Thyroid gland (tissue), 4 donors: ENCODE measurements at regions not wholly inside any gene's neighbourhood (a gene's known extent, or its start where the extent isn't known, plus 50 kb on each side); places are given as distances from the start of the nearest gene placed in this dataset.

Experiments
- DNase-seq, 2 donors: peaks; one replicate each; pipeline ENCODE4 v3.0.0-alpha.2; 2019
- H3K27ac ChIP-seq, 3 donors: fragments of 200-600 bp; sonication (generic); 1 replicate in 2 of 3; 2 replicates in 1 of 3; pipeline ENCODE4 v1.5.1; 2016 to 2019; ENCODE audit warnings: mild to moderate bottlenecking in 1 of 3, moderate library complexity in 1 of 3
- H3K27me3 ChIP-seq: fragments of 200-600 bp; sonication (generic); one replicate; pipeline ENCODE4 v1.5.1; 2019
- H3K36me3 ChIP-seq, 2 donors: fragments of 200-600 bp; sonication (generic); one replicate each; pipeline ENCODE4 v1.5.1; 2016 to 2019
- H3K4me1 ChIP-seq, 2 donors: fragments of 200-600 bp; sonication (generic); one replicate each; pipeline ENCODE4 v1.5.1; 2017 to 2019
- H3K4me3 ChIP-seq, 3 donors: fragments of 200-600 bp; sonication (generic); replicated peaks in 1 of 3; 1 replicate in 2 of 3; 2 replicates in 1 of 3; pipeline ENCODE4 v1.5.1; 2016; ENCODE audit warnings: mild to moderate bottlenecking in 1 of 3
- H3K9me3 ChIP-seq: fragments of 200-600 bp; sonication (generic); one replicate; pipeline ENCODE4 v1.5.1; 2017
- POLR2A ChIP-seq, 2 donors: fragments of 450-650 bp; IDR thresholded peaks; one replicate each; pipeline ENCODE4 v1.6.1; 2017; ENCODE audit warnings: antibody characterized with exemption in 2 of 2, mild to moderate bottlenecking in 2 of 2, moderate library complexity in 1 of 2
- WGBS, 2 donors: methylation state at CpG; one replicate each; pipeline ENCODE4 v1.1.5; 2017; 5-methylcytosine and 5-hydroxymethylcytosine counted together
- intact Hi-C: fragments of 100-400 bp; cut with DNase I; formaldehyde crosslinking; loops from one replicate; pipeline ENCODE4 v1.15.1; 2023
- TF ChIP-seq, protein P1 (sequence below), 6 experiments: fragments of 200-600 bp in 3 of 6; fragments of 450-650 bp in 3 of 6; sonication (generic) in 3 of 6; IDR thresholded peaks; one replicate each; pipeline ENCODE4 v1.5.1; 2016 to 2019; ENCODE audit warnings: antibody characterized with exemption in 6 of 6, mild to moderate bottlenecking in 2 of 6, inconsistent platforms in 1 of 6, moderate library complexity in 1 of 6

- Histone ChIP-seq H3K9me3 (no peaks in the 10 kb centered on the region), H3K4me1 (peaks cover 0 to 6% of the 10 kb centered on the region in 2 donors), H3K27ac (no peak overlapping the region), H3K27me3 (no peaks in the 10 kb centered on the region), H3K36me3 (no peaks in the 10 kb centered on the region), H3K4me3 (no peak overlapping the region)
- 81 to 87% methylated on average over 4 of the region's 4 CpGs for WGBS, 2 donors
- intact Hi-C loops: no loop called here
- no peak for DNase-seq
- TF ChIP-seq, protein P1, sequence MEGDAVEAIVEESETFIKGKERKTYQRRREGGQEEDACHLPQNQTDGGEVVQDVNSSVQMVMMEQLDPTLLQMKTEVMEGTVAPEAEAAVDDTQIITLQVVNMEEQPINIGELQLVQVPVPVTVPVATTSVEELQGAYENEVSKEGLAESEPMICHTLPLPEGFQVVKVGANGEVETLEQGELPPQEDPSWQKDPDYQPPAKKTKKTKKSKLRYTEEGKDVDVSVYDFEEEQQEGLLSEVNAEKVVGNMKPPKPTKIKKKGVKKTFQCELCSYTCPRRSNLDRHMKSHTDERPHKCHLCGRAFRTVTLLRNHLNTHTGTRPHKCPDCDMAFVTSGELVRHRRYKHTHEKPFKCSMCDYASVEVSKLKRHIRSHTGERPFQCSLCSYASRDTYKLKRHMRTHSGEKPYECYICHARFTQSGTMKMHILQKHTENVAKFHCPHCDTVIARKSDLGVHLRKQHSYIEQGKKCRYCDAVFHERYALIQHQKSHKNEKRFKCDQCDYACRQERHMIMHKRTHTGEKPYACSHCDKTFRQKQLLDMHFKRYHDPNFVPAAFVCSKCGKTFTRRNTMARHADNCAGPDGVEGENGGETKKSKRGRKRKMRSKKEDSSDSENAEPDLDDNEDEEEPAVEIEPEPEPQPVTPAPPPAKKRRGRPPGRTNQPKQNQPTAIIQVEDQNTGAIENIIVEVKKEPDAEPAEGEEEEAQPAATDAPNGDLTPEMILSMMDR (IDR thresholded peaks at IDR 0.05): no peak
- TF ChIP-seq POLR2A (IDR thresholded peaks at IDR 0.05): no peak
Measured at GRCh38 chr11:34567733-34568132, 53.2 kb upstream of the EHF start.

- 92 to 94% methylated on average over 5 of the region's 5 CpGs for WGBS, 2 donors
- Histone ChIP-seq H3K4me3 (no peak overlapping the region), H3K27me3 (no peaks in the 10 kb centered on the region), H3K27ac (no peak overlapping the region), H3K9me3 (no peaks in the 10 kb centered on the region), H3K4me1 (no peaks in the 10 kb centered on the region), H3K36me3 (no peaks in the 10 kb centered on the region)
- DNase-seq: no peak
- TF ChIP-seq, protein P1 (IDR thresholded peaks at IDR 0.05): no peak
- intact Hi-C loops: no loop called here
Measured at GRCh38 chr11:34570584-34570983, 50.3 kb upstream of the EHF start.
